Stimulated activated CD4-positive, alpha-beta T cell treated with anti-CD3 and anti-CD28 coated beads, Interleukin-2, amount 100 ng/mL, for 4 hours (primary cell): ENCODE measurements at regions not wholly inside any gene's neighbourhood (a gene's known extent, or its start where the extent isn't known, plus 50 kb on each side); places are given as distances from the start of the nearest gene placed in this dataset.

Source experiments
- DNase-seq: peaks from one replicate; pipeline ENCODE4 v3.0.0-alpha.2; 2020; ENCODE audit warnings: low read depth

- DNase-seq: no peak
Observed at GRCh38 chr1:29967261-29967660, 730.9 kb downstream of the PTPRU start.

GRCh38 chr1:29966526-29967045 lies 730.3 kb downstream of the PTPRU start:
- no peak for DNase-seq

- DNase-seq: no peak
Observed at GRCh38 chr1:29964718-29965533, 728.6 kb downstream of the PTPRU start.

DNA sequence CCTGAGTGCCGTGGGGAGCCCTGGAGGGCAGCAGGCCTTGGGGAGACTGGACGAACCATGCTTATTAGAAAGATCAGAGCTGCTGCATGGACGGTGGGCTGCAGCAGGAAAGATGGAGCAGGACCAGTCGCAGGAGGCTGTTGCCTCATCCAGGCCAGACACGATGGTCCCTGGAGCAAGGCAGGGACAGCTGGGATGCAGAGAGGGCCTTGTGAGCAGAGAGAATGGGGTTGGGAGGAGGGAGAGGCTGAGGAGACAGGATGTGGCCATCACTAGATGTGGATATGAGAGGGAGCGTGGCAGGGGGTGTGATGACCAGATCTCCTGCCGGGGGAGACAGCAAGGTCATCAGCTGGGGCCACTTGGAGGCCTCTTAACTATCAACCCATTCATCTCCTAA lies 727.6 kb downstream of the PTPRU start:
- no peak for DNase-seq

DNA sequence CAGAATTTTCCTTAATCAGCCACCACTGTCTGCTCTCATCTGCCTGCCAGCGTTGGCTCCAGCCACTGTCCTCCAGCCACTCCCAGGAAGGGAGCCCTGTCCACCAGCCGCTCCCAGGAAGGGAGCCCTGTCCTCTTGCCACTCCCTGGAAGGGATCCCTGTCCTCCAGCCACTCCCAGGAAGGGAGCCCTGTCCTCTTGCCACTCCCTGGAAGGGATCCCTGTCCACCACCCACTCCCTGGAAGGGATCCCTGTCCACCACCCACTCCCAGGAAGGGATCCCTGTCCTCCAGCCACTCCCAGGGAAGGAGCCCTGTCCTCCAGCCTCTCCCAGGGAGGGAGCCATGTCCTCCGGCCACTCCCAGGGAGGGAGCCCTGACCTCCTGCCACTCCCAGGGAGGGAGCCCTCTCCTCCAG lies 726.5 kb downstream of the PTPRU start:
- no peak for DNase-seq

DNA sequence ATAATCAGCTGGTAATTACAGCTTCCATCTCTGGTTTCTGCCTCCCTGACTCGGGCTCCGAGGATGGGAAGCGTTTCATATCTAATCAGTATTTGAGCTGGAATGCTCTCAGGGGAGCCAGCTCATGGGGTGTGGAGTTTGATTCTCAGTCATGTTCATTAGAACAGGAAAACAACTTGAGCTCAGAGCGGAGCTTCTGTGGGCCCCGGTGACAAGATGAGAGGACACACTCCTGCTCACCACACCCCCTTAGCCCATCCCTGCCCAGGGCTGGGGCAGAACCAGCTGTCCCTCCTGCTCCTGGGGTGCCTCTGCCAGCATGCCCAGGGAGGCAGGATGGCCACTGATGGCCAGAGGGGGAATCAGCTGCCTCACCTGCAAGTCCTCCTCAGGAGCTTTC lies 726.0 kb downstream of the PTPRU start:
- no peak for DNase-seq

DNA sequence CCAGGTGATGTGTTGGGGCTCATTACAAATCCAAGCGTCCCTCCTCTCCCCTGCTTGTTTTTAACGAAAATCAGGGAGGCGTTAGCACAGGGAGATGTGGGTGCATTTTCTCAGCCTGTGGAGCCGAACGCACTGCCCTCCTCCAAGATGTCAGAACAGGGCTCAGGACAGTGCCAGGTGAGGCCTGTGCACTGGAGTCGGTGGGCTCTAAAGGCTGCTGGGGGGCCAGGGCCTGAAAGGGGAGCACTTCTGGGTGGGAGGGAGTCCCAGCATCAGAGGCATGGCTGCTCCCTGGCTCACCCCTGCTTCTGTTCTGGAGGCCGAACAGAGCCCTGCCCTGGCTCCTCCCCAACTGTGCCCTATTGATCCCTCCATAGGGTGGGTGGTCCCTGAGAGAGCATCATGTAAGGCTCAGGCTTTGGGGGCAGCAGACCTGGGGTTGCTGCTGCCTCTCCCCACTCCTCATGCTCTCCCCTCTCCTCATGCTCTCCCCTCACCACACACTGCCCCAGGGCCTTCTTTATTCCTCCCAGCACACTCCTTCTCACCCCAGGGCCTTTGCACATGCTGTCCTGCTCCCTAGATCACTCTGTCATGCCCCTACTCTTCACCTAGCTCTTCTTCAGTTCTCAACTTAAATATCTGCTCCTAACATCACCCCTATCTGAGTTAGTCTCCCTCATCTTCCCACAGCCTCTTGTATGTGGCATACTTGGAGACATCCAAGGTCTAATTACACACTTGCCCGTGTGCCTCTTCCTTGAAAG lies 725.2 kb downstream of the PTPRU start:
- no peak for DNase-seq

DNA sequence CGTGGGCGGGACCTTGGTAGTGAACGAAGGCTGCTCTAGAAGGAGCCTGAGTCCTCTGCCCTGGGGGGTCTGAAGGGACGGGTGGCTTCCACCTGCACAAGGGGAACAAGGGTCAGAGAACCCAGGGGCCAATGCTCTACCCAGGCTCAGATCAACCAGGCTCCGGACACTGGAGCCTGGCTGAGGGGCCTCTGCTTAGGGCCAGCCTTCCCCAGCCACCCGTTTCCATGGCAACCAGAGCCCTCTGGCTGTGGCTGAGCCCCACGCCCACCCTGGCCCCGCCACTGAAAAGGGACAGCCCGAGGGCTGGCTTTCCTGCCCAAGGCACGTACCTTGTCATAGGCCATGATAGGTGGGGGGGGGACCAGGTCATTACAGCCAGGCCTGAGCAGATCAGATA lies 724.6 kb downstream of the PTPRU start:
- DNase-seq: no peak

DNA sequence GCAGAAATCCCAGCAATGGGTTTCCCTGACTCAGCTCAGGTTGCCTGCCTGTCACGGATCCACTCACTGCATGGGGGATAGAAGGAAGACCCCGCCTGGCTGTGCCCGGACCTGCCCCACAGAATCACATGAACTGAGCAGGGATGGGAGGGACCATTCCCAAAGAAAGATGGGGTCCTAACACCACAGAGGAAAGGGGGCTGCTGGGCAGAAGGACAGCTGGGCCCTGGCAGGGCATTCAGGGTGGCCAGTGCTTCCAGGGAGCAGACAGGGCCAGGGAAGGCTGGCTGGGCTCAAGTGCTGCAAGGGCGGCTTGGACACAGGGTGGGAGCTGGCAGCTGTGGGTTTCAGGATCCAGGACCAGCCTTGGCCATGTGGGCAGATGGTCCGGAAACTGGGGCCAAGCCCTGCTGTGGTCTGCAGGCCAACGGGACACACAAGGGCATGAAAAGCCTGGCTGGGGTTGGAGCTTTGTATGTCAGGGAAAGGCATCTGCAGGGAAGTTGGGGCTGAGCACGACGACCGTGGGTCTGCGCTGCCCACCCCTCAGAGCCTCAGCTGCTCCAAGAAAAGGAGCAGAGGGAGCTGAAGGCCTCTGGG lies 723.9 kb downstream of the PTPRU start:
- DNase-seq: no peak

GRCh38 chr1:29959356-29959755 lies 723.0 kb downstream of the PTPRU start:
- DNase-seq: no peak

- no peak for DNase-seq
Observed at GRCh38 chr1:29958271-29958670, 721.9 kb downstream of the PTPRU start.

DNA sequence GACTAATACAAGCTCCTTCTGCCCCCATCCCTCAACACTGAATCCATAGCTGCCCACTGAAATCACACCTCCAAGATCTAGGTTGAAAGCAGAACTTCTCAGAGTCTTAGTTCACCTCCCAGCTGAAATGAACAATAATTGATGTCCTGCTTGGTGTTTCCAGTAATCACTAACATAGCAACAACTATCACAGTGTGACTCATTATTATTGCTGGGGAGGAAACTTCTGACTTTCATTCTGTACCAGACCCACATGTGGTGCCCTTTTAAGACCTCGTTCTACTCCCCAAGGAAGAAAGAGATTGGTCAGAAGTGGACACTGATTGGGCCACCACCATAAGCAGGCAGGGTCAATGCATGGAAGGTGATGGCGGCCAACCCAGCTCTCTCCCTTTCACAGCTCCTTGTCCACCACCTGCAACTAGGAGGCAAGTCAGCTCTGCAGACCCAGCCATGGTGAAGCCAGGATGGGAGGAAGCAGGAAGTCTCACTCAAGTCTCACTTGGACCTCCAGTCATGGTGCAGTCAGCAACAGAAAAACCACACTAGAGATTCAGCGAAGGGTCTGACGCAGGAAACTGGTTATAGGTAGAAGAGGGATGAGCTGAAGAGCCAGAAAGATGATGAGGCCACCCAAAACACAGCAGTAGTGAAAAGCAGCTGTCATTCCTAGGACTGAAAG lies 720.2 kb downstream of the PTPRU start:
- no peak for DNase-seq

- no peak for DNase-seq
Observed at GRCh38 chr1:29954591-29954990, 718.3 kb downstream of the PTPRU start.

DNA sequence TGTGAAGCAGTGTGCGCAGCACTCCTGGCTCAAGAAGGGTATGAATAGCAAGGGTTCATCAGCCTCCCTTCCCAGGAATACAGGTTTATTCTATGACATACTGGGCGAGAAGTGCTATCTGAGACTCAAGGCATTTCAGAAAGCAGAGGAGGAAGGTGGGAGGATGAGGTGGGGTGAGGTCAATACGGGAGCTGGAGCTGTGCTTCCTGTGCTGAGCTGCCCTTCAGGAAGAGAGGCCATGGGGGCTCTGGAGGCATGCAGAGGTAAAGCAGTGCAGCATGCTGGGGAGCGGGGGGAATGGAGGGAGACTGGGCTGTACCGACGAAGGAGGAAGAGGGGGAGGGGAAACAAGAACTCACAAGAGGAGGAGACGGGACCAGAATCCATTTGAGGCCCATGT lies 717.6 kb downstream of the PTPRU start:
- no peak for DNase-seq

- no peak for DNase-seq
Observed at GRCh38 chr1:29949676-29950075, 713.4 kb downstream of the PTPRU start.

- DNase-seq: no peak
Observed at GRCh38 chr1:29948581-29948980, 712.3 kb downstream of the PTPRU start.

DNA sequence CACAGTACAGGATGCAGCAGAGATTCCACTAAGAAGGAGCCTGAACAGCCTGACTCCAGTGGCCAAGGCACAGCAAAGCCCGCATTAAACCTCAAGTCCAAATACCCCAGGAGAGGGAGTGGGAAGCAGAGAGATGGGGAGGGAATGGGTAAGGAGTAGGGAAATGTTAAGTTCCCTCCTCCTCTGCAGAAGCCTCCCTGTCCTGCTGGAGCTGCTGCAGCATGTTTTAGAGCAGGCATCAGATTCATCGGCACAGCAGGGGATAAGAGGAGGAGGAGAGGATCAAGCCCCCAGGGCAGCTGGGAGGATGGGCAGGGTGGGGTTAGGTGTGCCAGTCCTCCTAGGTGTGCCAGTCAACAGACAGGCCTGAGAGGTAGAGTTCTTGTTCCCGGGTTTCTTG lies 709.7 kb downstream of the PTPRU start:
- DNase-seq: no peak

DNA sequence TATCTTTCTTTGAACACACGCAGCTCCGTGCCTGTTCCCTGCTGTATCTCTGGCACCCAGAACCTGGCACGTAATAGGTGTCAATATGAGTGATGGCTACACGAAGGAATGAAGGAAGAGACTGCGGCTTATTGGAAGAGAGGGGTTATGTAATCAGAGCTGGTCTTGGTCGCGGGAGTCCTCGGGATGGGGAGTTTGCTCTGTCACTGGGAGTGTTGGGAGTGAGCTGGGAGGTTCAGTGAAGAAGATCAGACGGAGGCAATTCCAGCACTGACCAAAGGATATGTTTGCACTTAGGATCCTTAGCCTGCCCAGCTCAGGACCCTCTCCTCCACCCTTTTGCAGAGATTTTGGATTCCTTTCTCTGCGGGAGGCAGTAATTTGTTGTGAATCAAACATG lies 709.1 kb downstream of the PTPRU start:
- DNase-seq: no peak

- DNase-seq: no peak
Observed at GRCh38 chr1:29944253-29944905, 708.1 kb downstream of the PTPRU start.

GRCh38 chr1:29943034-29943433 lies 706.7 kb downstream of the PTPRU start:
- DNase-seq: no peak

- DNase-seq: no peak
Observed at GRCh38 chr1:29939079-29939478, 702.8 kb downstream of the PTPRU start.

DNA sequence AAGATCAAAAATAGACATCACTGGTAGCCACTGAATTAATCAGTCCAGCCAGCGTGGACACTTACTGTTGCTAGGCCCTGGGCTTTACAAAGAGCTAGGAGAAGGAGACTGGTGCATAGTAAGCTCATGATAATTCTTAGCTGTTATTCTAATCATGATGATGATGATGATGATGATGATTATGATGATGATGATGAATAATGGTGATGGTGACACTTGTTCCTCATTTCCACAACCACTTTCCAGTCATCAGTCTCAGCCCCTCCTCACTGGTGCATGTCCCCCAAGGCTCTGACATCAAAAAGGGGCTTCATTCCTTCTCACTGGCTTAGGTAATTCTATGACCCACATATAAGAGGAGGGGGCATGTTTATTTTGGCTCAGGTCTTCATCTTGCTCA lies 701.0 kb downstream of the PTPRU start:
- no peak for DNase-seq
